GM19099 (cell line): ENCODE measurements at regions not wholly inside any gene's neighbourhood (a gene's known extent, or its start where the extent isn't known, plus 50 kb on each side); places are given as distances from the start of the nearest gene placed in this dataset.

ENCODE experiments used
- POLR2A ChIP-seq: IDR thresholded peaks from 3 replicates; pipeline ENCODE4 v1.6.1; 2011; ENCODE audit warnings: low read depth; ENCODE audit not compliant: insufficient read length; ENCODE audit errors: extremely low read depth

GRCh38 chr3:72232331-72232730 is 447.4 kb upstream of the PROK2 start:
- TF ChIP-seq POLR2A, result no peak

- TF ChIP-seq POLR2A, result no peak
Observed at GRCh38 chr3:72231439-72232196, 446.7 kb upstream of the PROK2 start.

- TF ChIP-seq POLR2A, result no peak
Observed at GRCh38 chr3:72230774-72231379, 445.9 kb upstream of the PROK2 start.

- no peak for TF ChIP-seq POLR2A
Observed at GRCh38 chr3:72229952-72230351, 445.0 kb upstream of the PROK2 start.

- TF ChIP-seq POLR2A, result no peak
Observed at GRCh38 chr3:72227486-72228070, 442.6 kb upstream of the PROK2 start.

GRCh38 chr3:72224804-72225509 is 440.0 kb upstream of the PROK2 start:
- TF ChIP-seq POLR2A, result no peak

- TF ChIP-seq POLR2A, result no peak
Observed at GRCh38 chr3:72223628-72224027, 438.7 kb upstream of the PROK2 start.

GRCh38 chr3:72223116-72223515 is 438.2 kb upstream of the PROK2 start:
- no peak for TF ChIP-seq POLR2A

GRCh38 chr3:72222410-72222809 is 437.5 kb upstream of the PROK2 start:
- no peak for TF ChIP-seq POLR2A

GRCh38 chr3:72220946-72221345 is 436.0 kb upstream of the PROK2 start:
- TF ChIP-seq POLR2A, result no peak

GRCh38 chr3:72219752-72220151 is 434.8 kb upstream of the PROK2 start:
- no peak for TF ChIP-seq POLR2A

- TF ChIP-seq POLR2A, result no peak
Observed at GRCh38 chr3:72217570-72217969, 432.6 kb upstream of the PROK2 start.

GRCh38 chr3:72214066-72214951 is 429.4 kb upstream of the PROK2 start:
- TF ChIP-seq POLR2A, result no peak

GRCh38 chr3:72213296-72214065 is 428.5 kb upstream of the PROK2 start:
- no peak for TF ChIP-seq POLR2A
